Lung (tissue), 11 donors: ENCODE measurements at regions not wholly inside any gene's neighbourhood (a gene's known extent, or its start where the extent isn't known, plus 50 kb on each side); places are given as distances from the start of the nearest gene placed in this dataset.
"Not testable (repeated sequence)": the region's sequence is repeated elsewhere in the genome, so short reads cannot be mapped to it uniquely, and the experiment has no call there.

ENCODE experiments used
- ATAC-seq: fragments of 200-7000 bp; cut with Tn5 transposase; one replicate; pipeline ENCODE4 v1.9.1; 2020; ENCODE audit warnings: moderate number of reproducible peaks; ENCODE audit not compliant: insufficient read depth, low FRiP score
- DNase-seq, 3 donors: peaks; one replicate each; pipeline ENCODE4 v3.0.0-alpha.2; 2013 to 2017
- H3K27ac ChIP-seq, 2 donors: one replicate each; pipeline ENCODE4 v1.5.1; 2013; ENCODE audit warnings: mild to moderate bottlenecking in 2 of 2, moderate library complexity in 2 of 2, control low read depth in 1 of 2, inconsistent platforms in 1 of 2, low read depth in 1 of 2, low read length in 1 of 2
- H3K27me3 ChIP-seq, 3 donors: one replicate each; pipeline ENCODE4 v1.5.1; 2013; ENCODE audit warnings: low read length in 2 of 3; ENCODE audit not compliant: control insufficient read depth in 3 of 3, insufficient read depth in 3 of 3
- H3K36me3 ChIP-seq, 4 donors: one replicate each; pipeline ENCODE4 v1.5.1; 2013; ENCODE audit warnings: low read length in 4 of 4, mild to moderate bottlenecking in 1 of 4, moderate library complexity in 1 of 4; ENCODE audit not compliant: control insufficient read depth in 4 of 4, insufficient read depth in 4 of 4
- H3K4me1 ChIP-seq, 5 donors: one replicate each; pipeline ENCODE4 v1.5.1; 2013; ENCODE audit warnings: low read length in 5 of 5, mild to moderate bottlenecking in 2 of 5, moderate library complexity in 1 of 5; ENCODE audit not compliant: control insufficient read depth in 5 of 5, insufficient read depth in 5 of 5
- H3K4me3 ChIP-seq: one replicate; pipeline ENCODE4 v1.5.1; 2013; ENCODE audit warnings: mild to moderate bottlenecking, control low read depth, moderate library complexity
- H3K9ac ChIP-seq, 2 donors: one replicate each; pipeline ENCODE4 v1.5.1; 2013; ENCODE audit warnings: low read length in 2 of 2, control low read depth in 1 of 2; ENCODE audit not compliant: insufficient read depth in 1 of 2
- H3K9me3 ChIP-seq, 4 donors: one replicate each; pipeline ENCODE4 v1.5.1; 2013; ENCODE audit warnings: low read length in 3 of 4, mild to moderate bottlenecking in 1 of 4, moderate library complexity in 1 of 4; ENCODE audit not compliant: control insufficient read depth in 4 of 4, insufficient read depth in 3 of 4
- CTCF ChIP-seq: IDR thresholded peaks from 2 replicates; pipeline ENCODE4 v1.5.1; 2012; ENCODE audit warnings: mild to moderate bottlenecking; ENCODE audit errors: control extremely low read depth, extremely low read depth
- WGBS, 2 donors: extraction: QIAGEN DNeasy Blood & Tissue Kit; methylation state at CpG; one replicate each; pipeline ENCODE4 v1.1.7; 2013; 5-methylcytosine and 5-hydroxymethylcytosine counted together
- donor health status: control.
- donor health status: control.
- donor health status: Bipolar disorder and iron deficiency.
- donor health status: healthy.
- donor health status: DM: yes; HTN: yes; CAD: no.

DNA sequence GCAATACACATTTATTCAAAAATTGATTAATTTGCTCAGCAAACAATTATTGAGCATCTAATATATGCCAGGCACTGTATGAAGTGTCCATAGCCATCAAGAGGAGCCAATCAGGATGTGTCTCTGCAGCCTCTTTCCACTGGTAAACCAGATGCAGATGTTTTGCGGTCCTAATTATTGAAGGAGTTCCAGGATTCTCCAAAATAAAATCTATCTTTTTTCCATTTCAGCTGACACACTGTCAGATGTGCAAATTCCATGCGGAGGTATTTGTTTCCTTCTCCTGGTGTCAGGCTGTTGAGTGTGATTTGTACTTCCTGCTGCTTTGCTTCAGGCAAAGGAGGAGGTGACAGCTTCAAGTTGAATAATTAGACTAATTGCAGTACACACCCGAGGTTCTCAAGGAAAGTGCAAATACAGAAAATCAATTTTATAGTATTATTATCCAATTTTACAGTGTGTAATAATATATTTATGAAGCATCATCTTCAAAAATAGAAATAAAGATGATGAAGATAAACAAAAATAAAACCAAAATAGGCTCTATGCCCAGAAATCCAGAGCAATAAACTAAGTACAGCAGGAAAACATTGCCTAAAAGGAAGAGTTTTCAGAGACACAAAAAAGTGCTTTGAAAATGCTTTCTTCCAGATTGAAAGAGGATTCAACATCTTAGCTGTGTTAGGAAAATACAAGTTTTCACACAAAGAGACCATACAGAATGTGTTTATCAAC is 1352.9 kb upstream of the CHAC2 start:
- H3K9me3 ChIP-seq = no peaks in the 10 kb centered on the region
- 35% methylated on average over 3 of the region's 3 CpGs for WGBS, 2 donors
- no peak for ATAC-seq
- H3K36me3 ChIP-seq = no peaks in the 10 kb centered on the region
- H3K4me1 ChIP-seq = peaks cover 0 to under 1% (median 0%) of the 10 kb centered on the region in 5 donors
- H3K27ac ChIP-seq = no peak overlapping the region
- no peak overlapping the region for H3K9ac ChIP-seq
- DNase-seq = peak in 1 of 3 donors; percentile 72
- no peak for TF ChIP-seq CTCF
- no peaks in the 10 kb centered on the region for H3K27me3 ChIP-seq
- H3K4me3 ChIP-seq = no peak overlapping the region

GRCh38 chr2:52409308-52410118 is 1358.1 kb upstream of the CHAC2 start:
- DNase-seq (peak in 2 of 3 donors; percentile 49), ATAC-seq (peak; percentile 19)
- not testable (repeated sequence) for H3K27me3 ChIP-seq, H3K9me3 ChIP-seq, H3K4me1 ChIP-seq, H3K36me3 ChIP-seq, H3K9ac ChIP-seq, H3K4me3 ChIP-seq, H3K27ac ChIP-seq
- WGBS, 2 donors = 66 to 80% methylated on average over 12 of the region's 12 CpGs

DNA sequence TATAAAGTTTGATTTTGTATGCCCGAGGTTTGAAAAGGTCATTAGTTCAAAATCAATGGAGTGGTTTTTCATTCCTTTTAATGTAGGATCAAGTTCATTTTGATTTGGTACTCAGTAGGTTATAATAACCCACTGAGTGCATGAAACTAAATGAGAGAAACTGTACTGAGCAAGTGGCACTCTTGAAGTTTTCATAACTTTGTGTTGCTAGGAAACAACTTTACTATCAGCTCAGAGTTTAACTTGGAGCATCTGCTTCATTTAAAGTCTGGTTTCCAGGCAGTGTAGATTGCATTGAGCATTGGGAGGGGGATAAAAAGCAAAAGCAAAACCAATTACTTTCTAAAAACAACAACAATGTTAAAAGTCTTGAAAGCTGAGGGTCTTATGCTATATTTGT is 1361.6 kb upstream of the CHAC2 start:
- H3K9ac ChIP-seq = no peak overlapping the region
- no peak overlapping the region for H3K27ac ChIP-seq
- no peak for TF ChIP-seq CTCF
- H3K36me3 ChIP-seq = no peaks in the 10 kb centered on the region
- H3K9me3 ChIP-seq = no peaks in the 10 kb centered on the region
- no peak overlapping the region for H3K4me3 ChIP-seq
- 70 to 78% methylated on average over 1 of the region's 1 CpG for WGBS, 2 donors
- no peaks in the 10 kb centered on the region for H3K27me3 ChIP-seq
- no peak for ATAC-seq
- peaks cover 0 to 3% (median 0%) of the 10 kb centered on the region in 5 donors for H3K4me1 ChIP-seq
- DNase-seq = peak in 1 of 3 donors; percentile 32

DNA sequence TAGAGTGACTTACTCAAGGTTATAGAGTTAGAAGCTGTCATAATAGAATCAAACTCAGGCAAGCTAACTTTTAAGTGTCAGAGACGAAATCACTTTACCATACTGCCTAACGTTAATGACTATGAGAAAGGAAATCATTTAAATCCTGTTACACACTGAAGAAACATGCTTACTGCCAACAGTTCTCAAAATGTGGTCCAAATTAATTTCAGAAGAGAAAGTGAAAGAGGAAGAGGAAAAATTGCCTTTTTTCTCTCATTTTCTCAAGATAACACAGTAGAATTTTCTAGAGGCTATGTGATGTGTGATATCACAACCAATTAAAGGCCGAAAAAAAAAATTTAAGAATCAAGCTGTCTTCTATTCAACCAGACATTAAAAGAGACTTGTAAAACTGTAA is 1362.7 kb upstream of the CHAC2 start:
- Histone ChIP-seq H3K27me3 (no peaks in the 10 kb centered on the region), H3K4me3 (no peak overlapping the region), H3K36me3 (no peaks in the 10 kb centered on the region), H3K27ac (no peak overlapping the region), H3K9ac (no peak overlapping the region), H3K9me3 (no peaks in the 10 kb centered on the region), H3K4me1 (peaks cover 0 to 3% (median 0%) of the 10 kb centered on the region in 5 donors)
- WGBS, 2 donors = 50 to 57% methylated on average over 3 of the region's 3 CpGs
- TF ChIP-seq CTCF = no peak
- ATAC-seq = no peak
- peak in 1 of 3 donors; percentile 46 for DNase-seq
